ENCODE measurements at regions not wholly inside any gene's neighbourhood (a gene's known extent, or its start where the extent isn't known, plus 50 kb on each side); places are given as distances from the start of the nearest gene placed in this dataset.

- Histone ChIP-seq H3K4me1 (ENCODE audit: control insufficient read depth, insufficient read depth, low read length) (peaks cover 3% of the 10 kb centered on the region), H3K36me3 (ENCODE audit: control insufficient read depth, insufficient read depth, low read length) (no peaks in the 10 kb centered on the region), H3K27ac (ENCODE audit: low read depth, low read length) (no peak overlapping the region), H3K27me3 (ENCODE audit: control insufficient read depth, insufficient read depth, low read length, poor library complexity, severe bottlenecking) (peaks cover 19% of the 10 kb centered on the region), H3K9ac (ENCODE audit: extremely low read depth, low read length, poor library complexity, severe bottlenecking) (no peak overlapping the region), H3K4me3 (ENCODE audit: low read length) (no peak overlapping the region), H3K9me3 (ENCODE audit: control insufficient read depth, low read length) (no peaks in the 10 kb centered on the region)
- peaks cover 4% of the 10 kb centered on the region for H3K4me1 Mint-ChIP-seq
- no peak overlapping the region for H3K27ac Mint-ChIP-seq
- H3K27me3 Mint-ChIP-seq (ENCODE audit: insufficient read depth): peaks cover 12% of the 10 kb centered on the region
- no peaks in the 10 kb centered on the region for H3K36me3 Mint-ChIP-seq (ENCODE audit: low read depth)
- H3K9me3 Mint-ChIP-seq: peaks cover 3% of the 10 kb centered on the region
- TF ChIP-seq CTCF (conservative IDR thresholded peaks at IDR 0.05): no peak
- WGBS, 2 experiments (ENCODE audit: insufficient coverage in 1 of 2, insufficient read length in 1 of 2): no CpG with 5 or more reads among the region's 1 CpG
- no peak for DNase-seq
- no peak overlapping the region for H3K4me3 Mint-ChIP-seq
Observed at GRCh38 chr11:20283475-20283874, 80.0 kb upstream of the HTATIP2 start.

GRCh38 chr11:20278727-20279126, 84.8 kb upstream of the HTATIP2 start:
- Histone ChIP-seq H3K27ac (ENCODE audit: low read depth, low read length) (no peak overlapping the region), H3K9me3 (ENCODE audit: control insufficient read depth, low read length) (no peaks in the 10 kb centered on the region), H3K4me1 (ENCODE audit: control insufficient read depth, insufficient read depth, low read length) (peaks cover 13% of the 10 kb centered on the region), H3K27me3 (ENCODE audit: control insufficient read depth, insufficient read depth, low read length, poor library complexity, severe bottlenecking) (peaks cover 16% of the 10 kb centered on the region), H3K4me3 (ENCODE audit: low read length) (no peak overlapping the region), H3K36me3 (ENCODE audit: control insufficient read depth, insufficient read depth, low read length) (no peaks in the 10 kb centered on the region), H3K9ac (ENCODE audit: extremely low read depth, low read length, poor library complexity, severe bottlenecking) (no peak overlapping the region)
- Mint-ChIP-seq H3K27ac (peak overlapping the region; percentile 23), H3K27me3 (ENCODE audit: insufficient read depth) (peaks cover 13% of the 10 kb centered on the region), H3K4me3 (no peak overlapping the region), H3K9me3 (peaks cover 3% of the 10 kb centered on the region), H3K4me1 (peaks cover 49% of the 10 kb centered on the region), H3K36me3 (ENCODE audit: low read depth) (no peaks in the 10 kb centered on the region)
- TF ChIP-seq CTCF (conservative IDR thresholded peaks at IDR 0.05): no peak
- no peak for DNase-seq
- 83 to 96% methylated on average over 2 to 5 of the region's 5 CpGs for WGBS, 2 experiments (ENCODE audit: insufficient coverage in 1 of 2, insufficient read length in 1 of 2)

- WGBS, 2 experiments (ENCODE audit: insufficient coverage in 1 of 2, insufficient read length in 1 of 2): 63 to 81% methylated on average over 4 to 14 of the region's 14 CpGs
- Mint-ChIP-seq H3K27me3 (ENCODE audit: insufficient read depth) (peaks cover 13% of the 10 kb centered on the region), H3K36me3 (ENCODE audit: low read depth) (no peaks in the 10 kb centered on the region), H3K4me1 (peaks cover 52% of the 10 kb centered on the region), H3K27ac (peak overlapping the region; percentile 30), H3K4me3 (no peak overlapping the region), H3K9me3 (no peaks in the 10 kb centered on the region)
- DNase-seq: no peak
- Histone ChIP-seq H3K9me3 (ENCODE audit: control insufficient read depth, low read length) (no peaks in the 10 kb centered on the region), H3K4me3 (ENCODE audit: low read length) (no peak overlapping the region), H3K36me3 (ENCODE audit: control insufficient read depth, insufficient read depth, low read length) (no peaks in the 10 kb centered on the region), H3K27ac (ENCODE audit: low read depth, low read length) (no peak overlapping the region), H3K4me1 (ENCODE audit: control insufficient read depth, insufficient read depth, low read length) (peaks cover 16% of the 10 kb centered on the region), H3K27me3 (ENCODE audit: control insufficient read depth, insufficient read depth, low read length, poor library complexity, severe bottlenecking) (peaks cover 16% of the 10 kb centered on the region), H3K9ac (ENCODE audit: extremely low read depth, low read length, poor library complexity, severe bottlenecking) (no peak overlapping the region)
- TF ChIP-seq CTCF (conservative IDR thresholded peaks at IDR 0.05): no peak
Observed at GRCh38 chr11:20277014-20277413, 86.5 kb upstream of the HTATIP2 start.
